DND-41 (cell line): ENCODE measurements at regions not wholly inside any gene's neighbourhood (a gene's known extent, or its start where the extent isn't known, plus 50 kb on each side); places are given as distances from the start of the nearest gene placed in this dataset.

Experiments used
- ATAC-seq: fragments of 200-7000 bp; cut with Tn5 transposase; 3 replicates; pipeline ENCODE4 v1.9.1; 2021; ENCODE audit warnings: low read depth; ENCODE audit not compliant: insufficient read depth
- DNase-seq: peaks from one replicate; pipeline ENCODE4 v3.0.0-alpha.2; 2020
- H2AFZ ChIP-seq: 2 replicates; pipeline ENCODE4 v1.6.0; 2012; ENCODE audit warnings: low read depth, low read length
- H3K27ac ChIP-seq: 2 replicates; pipeline ENCODE4 v1.5.1; 2012; ENCODE audit warnings: low read length, inconsistent platforms
- H3K27me3 ChIP-seq: fragments of 200-600 bp; sonication (generic); 2 replicates; pipeline ENCODE4 v1.6.0; 2012; ENCODE audit warnings: low read length, mild to moderate bottlenecking, inconsistent platforms; ENCODE audit not compliant: insufficient read depth, poor library complexity
- H3K36me3 ChIP-seq: 2 replicates; pipeline ENCODE4 v1.5.1; 2012; ENCODE audit warnings: low read length, inconsistent platforms; ENCODE audit not compliant: insufficient read depth
- H3K4me1 ChIP-seq: 2 replicates; pipeline ENCODE4 v1.5.1; 2012; ENCODE audit warnings: mild to moderate bottlenecking, low read length; ENCODE audit not compliant: insufficient read depth
- H3K4me2 ChIP-seq: 2 replicates; pipeline ENCODE4 v1.6.0; 2012; ENCODE audit warnings: mild to moderate bottlenecking, moderate library complexity, low read length, inconsistent platforms; ENCODE audit not compliant: insufficient read depth
- H3K4me3 ChIP-seq, 2 experiments: fragments of 200-600 bp in 1 of 2; shearing (Covaris generic) in 1 of 2; 2 replicates each; pipeline ENCODE4 v1.5.1; 2012 to 2016; ENCODE audit warnings: inconsistent platforms in 2 of 2, low read length in 2 of 2, mild to moderate bottlenecking in 2 of 2, low read depth in 1 of 2, moderate library complexity in 1 of 2
- H3K79me2 ChIP-seq: 2 replicates; pipeline ENCODE4 v1.6.0; 2012; ENCODE audit warnings: low read length, inconsistent platforms; ENCODE audit not compliant: insufficient read depth
- H3K9ac ChIP-seq: 2 replicates; pipeline ENCODE4 v1.6.0; 2012; ENCODE audit warnings: low read depth, mild to moderate bottlenecking, inconsistent platforms, low read length, moderate library complexity
- H3K9me3 ChIP-seq: 2 replicates; pipeline ENCODE4 v1.5.1; 2012; ENCODE audit warnings: low read length, moderate library complexity, mild to moderate bottlenecking, inconsistent platforms; ENCODE audit not compliant: insufficient read depth, severe bottlenecking
- H4K20me1 ChIP-seq: 2 replicates; pipeline ENCODE4 v1.6.0; 2012; ENCODE audit warnings: low read length; ENCODE audit not compliant: insufficient read depth
- EZH2 ChIP-seq: IDR thresholded peaks from 3 replicates; pipeline ENCODE4 v1.6.1; 2012; ENCODE audit warnings: borderline replicate concordance, low read depth, mild to moderate bottlenecking, moderate library complexity, low read length, inconsistent platforms; ENCODE audit not compliant: severe bottlenecking
- TF ChIP-seq, protein P1 (sequence below): IDR thresholded peaks from 2 replicates; pipeline ENCODE4 v1.5.1; 2012; ENCODE audit warnings: borderline replicate concordance, low read length, moderate library complexity, mild to moderate bottlenecking; ENCODE audit not compliant: poor library complexity, severe bottlenecking; ENCODE audit errors: extremely low read depth

DNA sequence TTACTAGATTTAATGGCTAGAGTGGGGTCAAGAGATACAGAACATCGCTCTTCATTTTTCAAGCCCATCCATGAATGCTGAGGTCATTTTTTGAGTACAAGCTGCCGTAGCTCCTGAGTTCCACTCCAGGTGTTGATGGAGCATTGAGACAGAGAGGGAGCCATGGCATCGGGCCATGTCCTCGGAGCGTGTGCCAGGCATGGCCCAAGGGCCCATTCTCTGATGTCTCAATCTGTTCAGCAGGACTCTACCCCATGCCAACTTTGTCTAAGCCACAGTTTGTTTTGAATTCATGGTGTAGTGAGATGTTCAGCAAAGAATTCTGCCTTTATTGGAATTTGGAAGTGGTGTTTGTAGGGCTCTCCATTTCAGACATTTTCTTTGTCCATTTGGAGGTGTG lies 110.5 kb upstream of the ADAMTS9 start:
- no peak overlapping the region for H2AFZ ChIP-seq
- no peak for TF ChIP-seq EZH2
- TF ChIP-seq, protein P1, sequence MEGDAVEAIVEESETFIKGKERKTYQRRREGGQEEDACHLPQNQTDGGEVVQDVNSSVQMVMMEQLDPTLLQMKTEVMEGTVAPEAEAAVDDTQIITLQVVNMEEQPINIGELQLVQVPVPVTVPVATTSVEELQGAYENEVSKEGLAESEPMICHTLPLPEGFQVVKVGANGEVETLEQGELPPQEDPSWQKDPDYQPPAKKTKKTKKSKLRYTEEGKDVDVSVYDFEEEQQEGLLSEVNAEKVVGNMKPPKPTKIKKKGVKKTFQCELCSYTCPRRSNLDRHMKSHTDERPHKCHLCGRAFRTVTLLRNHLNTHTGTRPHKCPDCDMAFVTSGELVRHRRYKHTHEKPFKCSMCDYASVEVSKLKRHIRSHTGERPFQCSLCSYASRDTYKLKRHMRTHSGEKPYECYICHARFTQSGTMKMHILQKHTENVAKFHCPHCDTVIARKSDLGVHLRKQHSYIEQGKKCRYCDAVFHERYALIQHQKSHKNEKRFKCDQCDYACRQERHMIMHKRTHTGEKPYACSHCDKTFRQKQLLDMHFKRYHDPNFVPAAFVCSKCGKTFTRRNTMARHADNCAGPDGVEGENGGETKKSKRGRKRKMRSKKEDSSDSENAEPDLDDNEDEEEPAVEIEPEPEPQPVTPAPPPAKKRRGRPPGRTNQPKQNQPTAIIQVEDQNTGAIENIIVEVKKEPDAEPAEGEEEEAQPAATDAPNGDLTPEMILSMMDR: no peak
- H4K20me1 ChIP-seq: no peaks in the 10 kb centered on the region
- no peak overlapping the region for H3K4me3 ChIP-seq
- no peak overlapping the region for H3K4me2 ChIP-seq
- H3K9me3 ChIP-seq: no peaks in the 10 kb centered on the region
- no peaks in the 10 kb centered on the region for H3K4me1 ChIP-seq
- no peak overlapping the region for H3K27ac ChIP-seq
- ATAC-seq (no peak), DNase-seq (no peak)
- no peaks in the 10 kb centered on the region for H3K27me3 ChIP-seq
- no peaks in the 10 kb centered on the region for H3K36me3 ChIP-seq
- no peak overlapping the region for H3K9ac ChIP-seq
- no peaks in the 10 kb centered on the region for H3K79me2 ChIP-seq

DNA sequence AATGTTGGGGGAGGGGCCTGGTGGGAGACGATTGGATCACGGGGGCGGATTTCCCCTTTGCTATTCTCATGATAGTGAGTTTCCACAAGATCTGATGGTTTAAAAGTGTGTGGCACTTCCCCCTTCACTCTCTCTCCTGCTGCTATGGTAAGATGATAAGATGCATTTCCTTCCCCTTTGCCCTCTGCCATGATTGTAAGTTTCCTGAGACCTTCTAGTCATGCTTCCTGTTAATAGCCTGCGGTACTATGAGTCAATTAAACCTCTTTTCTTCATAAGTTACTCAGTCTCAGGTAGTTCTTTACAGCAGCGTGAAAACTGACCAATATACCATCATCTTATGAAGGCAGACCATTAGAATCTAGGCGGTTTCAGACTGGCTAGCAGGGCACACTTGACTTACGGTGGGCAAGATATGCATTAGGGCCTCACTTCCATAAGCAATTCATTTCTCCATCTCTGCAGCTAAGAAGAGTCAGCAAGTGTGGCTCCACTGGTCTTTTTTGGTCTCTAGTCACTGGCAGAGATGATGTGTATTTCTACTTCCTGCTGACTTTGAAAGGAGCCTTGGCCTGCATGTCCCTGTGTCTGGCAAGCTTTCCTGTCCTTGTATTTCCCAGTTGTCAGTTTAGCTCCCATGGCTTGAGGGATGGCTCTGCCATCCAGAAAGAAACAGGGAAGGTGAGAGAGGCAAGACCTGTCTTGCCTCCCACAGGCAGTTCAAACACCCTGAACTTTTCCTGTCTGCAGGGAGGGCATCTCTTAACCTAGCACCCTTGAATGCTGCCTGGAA lies 109.0 kb upstream of the ADAMTS9 start:
- no peak for ATAC-seq
- no peak overlapping the region for H3K4me2 ChIP-seq
- H3K9ac ChIP-seq: no peak overlapping the region
- no peaks in the 10 kb centered on the region for H3K9me3 ChIP-seq
- no peak for DNase-seq
- no peak overlapping the region for H3K27ac ChIP-seq
- H3K79me2 ChIP-seq: no peaks in the 10 kb centered on the region
- TF ChIP-seq EZH2: no peak
- TF ChIP-seq, protein P1: no peak
- H3K4me3 ChIP-seq: no peak overlapping the region
- no peaks in the 10 kb centered on the region for H4K20me1 ChIP-seq
- no peak overlapping the region for H2AFZ ChIP-seq
- no peaks in the 10 kb centered on the region for H3K36me3 ChIP-seq
- no peaks in the 10 kb centered on the region for H3K27me3 ChIP-seq
- H3K4me1 ChIP-seq: no peaks in the 10 kb centered on the region

DNA sequence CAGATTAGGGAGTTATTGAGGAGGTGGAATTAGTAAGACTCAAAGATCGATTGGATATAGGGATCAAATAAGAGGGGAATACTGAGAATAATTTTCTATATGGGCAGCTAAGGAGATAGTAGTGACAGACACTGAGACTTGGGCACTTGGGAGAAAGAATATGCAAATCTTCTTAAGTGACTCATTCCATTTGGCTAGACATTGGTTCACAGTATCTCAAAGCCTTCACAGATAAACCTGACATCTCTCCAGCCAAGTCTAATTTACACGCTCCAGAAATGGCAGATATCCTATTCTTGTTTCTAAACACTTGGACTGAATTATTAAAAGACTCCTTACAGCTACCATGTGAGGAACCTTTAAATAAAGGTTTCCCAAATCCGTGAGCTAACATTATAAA lies 104.6 kb upstream of the ADAMTS9 start:
- Histone ChIP-seq H3K79me2 (no peaks in the 10 kb centered on the region), H3K9me3 (no peaks in the 10 kb centered on the region), H3K36me3 (no peaks in the 10 kb centered on the region), H4K20me1 (no peaks in the 10 kb centered on the region), H2AFZ (no peak overlapping the region), H3K27ac (no peak overlapping the region), H3K4me3 (no peak overlapping the region), H3K9ac (no peak overlapping the region), H3K4me1 (no peaks in the 10 kb centered on the region), H3K27me3 (no peaks in the 10 kb centered on the region), H3K4me2 (no peak overlapping the region)
- no peak for TF ChIP-seq EZH2
- TF ChIP-seq, protein P1: no peak
- ATAC-seq (no peak), DNase-seq (no peak)

DNA sequence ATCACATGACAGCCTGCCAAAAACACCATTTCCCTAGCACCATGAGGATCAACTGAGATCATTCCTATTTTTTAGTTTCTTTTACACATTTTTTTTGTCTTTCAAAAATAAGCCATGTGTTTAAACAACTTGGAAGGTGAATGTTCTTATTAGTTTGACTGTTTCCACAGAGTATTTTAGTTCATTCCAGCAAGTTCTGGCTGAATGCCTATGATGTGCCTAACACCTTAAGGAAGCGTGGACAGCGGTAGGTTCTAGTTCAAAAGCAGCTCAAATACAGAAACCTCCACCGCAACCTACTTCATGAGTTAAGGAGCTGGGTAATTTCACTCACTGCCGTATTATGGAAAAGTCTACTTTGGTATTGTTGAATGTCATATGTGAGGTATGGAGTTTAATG lies 101.3 kb upstream of the ADAMTS9 start:
- DNase-seq (no peak), ATAC-seq (no peak)
- no peak overlapping the region for H3K4me3 ChIP-seq
- H3K36me3 ChIP-seq: no peaks in the 10 kb centered on the region
- no peak overlapping the region for H2AFZ ChIP-seq
- no peak overlapping the region for H3K4me2 ChIP-seq
- H3K27me3 ChIP-seq: no peaks in the 10 kb centered on the region
- no peaks in the 10 kb centered on the region for H3K4me1 ChIP-seq
- H3K9ac ChIP-seq: no peak overlapping the region
- no peaks in the 10 kb centered on the region for H3K79me2 ChIP-seq
- no peak for TF ChIP-seq EZH2
- TF ChIP-seq, protein P1: no peak
- no peak overlapping the region for H3K27ac ChIP-seq
- no peaks in the 10 kb centered on the region for H4K20me1 ChIP-seq
- no peaks in the 10 kb centered on the region for H3K9me3 ChIP-seq
